OCI-LY1 (cell line): ENCODE measurements at regions not wholly inside any gene's neighbourhood (a gene's known extent, or its start where the extent isn't known, plus 50 kb on each side); places are given as distances from the start of the nearest gene placed in this dataset.

Experiments used
- H2AFZ ChIP-seq: fragments of 200-600 bp; sonication (generic), shearing (Covaris generic); 2 replicates; pipeline ENCODE4 v1.6.0; 2014; ENCODE audit warnings: antibody characterized with exemption, mild to moderate bottlenecking, low read length
- H3F3A ChIP-seq: fragments of 200-600 bp; sonication (generic), shearing (Covaris generic); 2 replicates; pipeline ENCODE4 v1.6.0; 2014; ENCODE audit warnings: mild to moderate bottlenecking, antibody characterized with exemption, low read length, moderate library complexity; ENCODE audit not compliant: insufficient read depth
- H3K27ac ChIP-seq: fragments of 200-600 bp; sonication (generic); 2 replicates; pipeline ENCODE4 v1.5.1; 2014; ENCODE audit warnings: low read length, mixed run types, mild to moderate bottlenecking, low read depth; ENCODE audit not compliant: poor library complexity, severe bottlenecking
- H3K27me3 ChIP-seq: fragments of 200-600 bp; sonication (generic); 2 replicates; pipeline ENCODE4 v1.6.0; 2014; ENCODE audit warnings: antibody characterized with exemption, mild to moderate bottlenecking, low read length, moderate library complexity; ENCODE audit not compliant: insufficient read depth
- H3K36me3 ChIP-seq: fragments of 200-600 bp; sonication (generic); 2 replicates; pipeline ENCODE4 v1.6.1; 2014; ENCODE audit warnings: mild to moderate bottlenecking, antibody characterized with exemption, low read length, moderate library complexity, mixed read lengths; ENCODE audit not compliant: insufficient read depth
- H3K4me1 ChIP-seq: fragments of 200-600 bp; sonication (generic); 2 replicates; pipeline ENCODE4 v1.5.1; 2014; ENCODE audit warnings: mild to moderate bottlenecking, low read length, moderate library complexity; ENCODE audit not compliant: insufficient read depth, severe bottlenecking
- H3K4me2 ChIP-seq: fragments of 200-600 bp; sonication (generic), shearing (Covaris generic); 2 replicates; pipeline ENCODE4 v1.6.1; 2014; ENCODE audit warnings: low read length
- H3K4me3 ChIP-seq: fragments of 200-600 bp; sonication (generic); 2 replicates; pipeline ENCODE4 v1.5.1; 2014; ENCODE audit warnings: low read length, low read depth, mild to moderate bottlenecking, mixed read lengths; ENCODE audit not compliant: poor library complexity, severe bottlenecking
- H3K79me2 ChIP-seq: fragments of 200-600 bp; shearing (Covaris generic); 2 replicates; pipeline ENCODE4 v1.6.1; 2016; ENCODE audit warnings: mixed run types, low read length, mixed read lengths; ENCODE audit not compliant: insufficient read depth
- H3K9ac ChIP-seq: fragments of 200-600 bp; sonication (generic), shearing (Covaris generic); 2 replicates; pipeline ENCODE4 v1.6.1; 2014; ENCODE audit warnings: mild to moderate bottlenecking, low read length, mixed read lengths
- H3K9me2 ChIP-seq: fragments of 200-600 bp; sonication (generic), shearing (Covaris generic); 2 replicates; pipeline ENCODE4 v1.6.1; 2014; ENCODE audit warnings: low read depth, mild to moderate bottlenecking, low read length, mixed read lengths
- H3K9me3 ChIP-seq: fragments of 200-600 bp; shearing (Covaris generic); 2 replicates; pipeline ENCODE4 v1.6.1; 2014; ENCODE audit warnings: low read length, mixed read lengths
- H4K20me1 ChIP-seq: fragments of 200-600 bp; sonication (generic), shearing (Covaris generic); 2 replicates; pipeline ENCODE4 v1.6.0; 2016; ENCODE audit warnings: mild to moderate bottlenecking, low read length; ENCODE audit not compliant: insufficient read depth
- EZH2 ChIP-seq: fragments of 200-600 bp; sonication (generic), shearing (Covaris generic); IDR thresholded peaks from 2 replicates; pipeline ENCODE4 v1.8.0; 2017; ENCODE audit warnings: borderline replicate concordance, mixed run types, mild to moderate bottlenecking, antibody characterized with exemption, low read length, moderate library complexity, mixed read lengths
- TF ChIP-seq, protein P1 (sequence below): fragments of 200-600 bp; sonication (generic), shearing (Covaris generic); IDR thresholded peaks from 2 replicates; pipeline ENCODE4 v1.5.1; 2017; ENCODE audit warnings: mild to moderate bottlenecking, antibody characterized with exemption, low read length, moderate library complexity, mixed read lengths

DNA sequence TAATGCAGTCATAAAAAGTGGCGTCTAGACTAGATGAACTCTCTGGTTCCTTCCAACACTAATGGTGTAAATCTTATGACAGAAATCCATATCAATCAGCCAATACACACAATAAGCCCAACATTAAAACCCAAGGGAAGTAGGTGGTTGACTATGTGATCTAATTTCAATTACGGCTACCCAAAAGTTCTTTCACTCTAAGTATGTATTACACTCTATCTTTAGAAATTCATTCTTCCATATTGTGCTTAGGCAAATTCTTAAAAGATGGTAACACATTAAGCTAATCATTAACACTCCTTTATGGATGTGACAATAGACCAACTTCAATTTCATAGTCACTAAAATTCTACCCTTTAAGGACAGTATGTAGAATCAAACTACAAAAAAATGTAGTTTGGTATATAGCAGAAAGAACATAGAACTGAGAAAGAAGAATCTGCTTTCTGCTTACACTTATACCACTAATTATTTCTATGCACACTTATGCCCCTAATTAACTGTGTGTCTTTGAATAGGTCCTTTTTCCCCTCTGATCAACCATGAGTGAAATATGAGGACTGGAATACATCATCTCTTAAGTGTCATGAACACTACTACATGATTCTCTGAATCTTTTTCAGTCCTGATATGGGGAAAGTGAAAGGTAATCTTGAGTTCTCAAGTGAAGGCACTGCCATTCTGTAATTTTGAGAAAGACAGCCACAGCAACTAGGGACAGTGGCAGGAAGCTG, 557.6 kb downstream of the IGSF11 start:
- Histone ChIP-seq H3K27me3 (no peaks in the 10 kb centered on the region), H3F3A (no peaks in the 10 kb centered on the region), H2AFZ (no peak overlapping the region), H3K9me3 (no peaks in the 10 kb centered on the region), H3K4me3 (no peak overlapping the region), H3K36me3 (no peaks in the 10 kb centered on the region), H3K9ac (no peak overlapping the region), H3K9me2 (no peaks in the 10 kb centered on the region), H4K20me1 (no peaks in the 10 kb centered on the region), H3K4me1 (no peaks in the 10 kb centered on the region), H3K4me2 (no peak overlapping the region), H3K79me2 (no peaks in the 10 kb centered on the region), H3K27ac (no peak overlapping the region)
- TF ChIP-seq, protein P1, sequence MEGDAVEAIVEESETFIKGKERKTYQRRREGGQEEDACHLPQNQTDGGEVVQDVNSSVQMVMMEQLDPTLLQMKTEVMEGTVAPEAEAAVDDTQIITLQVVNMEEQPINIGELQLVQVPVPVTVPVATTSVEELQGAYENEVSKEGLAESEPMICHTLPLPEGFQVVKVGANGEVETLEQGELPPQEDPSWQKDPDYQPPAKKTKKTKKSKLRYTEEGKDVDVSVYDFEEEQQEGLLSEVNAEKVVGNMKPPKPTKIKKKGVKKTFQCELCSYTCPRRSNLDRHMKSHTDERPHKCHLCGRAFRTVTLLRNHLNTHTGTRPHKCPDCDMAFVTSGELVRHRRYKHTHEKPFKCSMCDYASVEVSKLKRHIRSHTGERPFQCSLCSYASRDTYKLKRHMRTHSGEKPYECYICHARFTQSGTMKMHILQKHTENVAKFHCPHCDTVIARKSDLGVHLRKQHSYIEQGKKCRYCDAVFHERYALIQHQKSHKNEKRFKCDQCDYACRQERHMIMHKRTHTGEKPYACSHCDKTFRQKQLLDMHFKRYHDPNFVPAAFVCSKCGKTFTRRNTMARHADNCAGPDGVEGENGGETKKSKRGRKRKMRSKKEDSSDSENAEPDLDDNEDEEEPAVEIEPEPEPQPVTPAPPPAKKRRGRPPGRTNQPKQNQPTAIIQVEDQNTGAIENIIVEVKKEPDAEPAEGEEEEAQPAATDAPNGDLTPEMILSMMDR = no peak

DNA sequence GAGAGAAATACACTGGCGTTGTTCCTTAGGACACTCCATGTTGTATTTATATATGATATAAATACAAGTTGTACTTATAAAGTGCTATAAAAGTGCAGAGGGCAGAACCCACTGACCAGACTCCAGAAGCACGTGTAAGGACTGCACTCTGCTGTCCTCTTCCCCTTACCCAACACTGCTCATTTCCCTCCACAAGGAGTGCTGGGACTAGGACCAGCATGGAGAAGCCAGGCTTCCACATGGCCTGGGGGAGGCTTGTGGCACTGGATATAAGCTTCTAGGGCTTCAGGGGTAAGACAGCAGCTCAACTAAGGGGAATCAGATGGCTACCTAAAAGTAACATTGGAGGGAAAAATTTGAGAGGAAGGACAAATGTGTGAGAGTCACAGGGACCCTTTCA, 556.9 kb downstream of the IGSF11 start:
- Histone ChIP-seq H3K4me3 (no peak overlapping the region), H3F3A (no peaks in the 10 kb centered on the region), H2AFZ (no peak overlapping the region), H3K4me2 (no peak overlapping the region), H3K27ac (no peak overlapping the region), H4K20me1 (no peaks in the 10 kb centered on the region), H3K9me2 (no peaks in the 10 kb centered on the region), H3K4me1 (no peaks in the 10 kb centered on the region), H3K79me2 (no peaks in the 10 kb centered on the region), H3K36me3 (no peaks in the 10 kb centered on the region), H3K9me3 (no peaks in the 10 kb centered on the region), H3K27me3 (no peaks in the 10 kb centered on the region), H3K9ac (no peak overlapping the region)
- no peak for TF ChIP-seq EZH2
- TF ChIP-seq, protein P1 = no peak

DNA sequence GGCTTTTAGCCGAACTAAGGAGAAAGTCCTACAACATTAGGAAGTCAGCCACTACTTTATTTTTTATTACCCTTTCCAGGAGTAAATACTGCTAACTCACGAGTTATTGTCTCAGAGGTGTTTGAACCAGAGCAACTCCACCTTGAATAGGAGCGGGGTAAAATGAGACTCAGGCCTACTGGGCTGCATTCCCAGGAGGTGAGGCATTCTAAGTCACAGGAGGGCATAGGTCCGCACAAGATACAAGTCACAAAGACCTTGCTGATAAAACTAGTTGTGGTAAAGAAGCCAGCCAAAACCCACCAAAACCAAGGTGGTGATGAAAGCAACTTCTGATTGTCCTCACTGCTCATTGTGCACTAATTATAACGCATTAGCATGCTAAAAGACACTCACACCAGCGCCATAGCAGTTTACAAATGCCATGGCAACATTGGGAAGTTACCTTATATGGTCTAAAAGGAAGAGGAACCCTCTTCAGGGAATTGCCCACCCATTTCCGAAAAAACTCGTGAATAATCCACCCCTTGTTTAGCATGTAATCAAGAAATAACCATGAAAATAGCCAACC, 555.9 kb downstream of the IGSF11 start:
- H3K36me3 ChIP-seq = no peaks in the 10 kb centered on the region
- H3F3A ChIP-seq = no peaks in the 10 kb centered on the region
- no peaks in the 10 kb centered on the region for H3K79me2 ChIP-seq
- no peaks in the 10 kb centered on the region for H3K4me1 ChIP-seq
- TF ChIP-seq, protein P1 = no peak
- TF ChIP-seq EZH2 = no peak
- no peak overlapping the region for H3K9ac ChIP-seq
- H3K9me2 ChIP-seq = no peaks in the 10 kb centered on the region
- no peaks in the 10 kb centered on the region for H4K20me1 ChIP-seq
- no peaks in the 10 kb centered on the region for H3K27me3 ChIP-seq
- no peak overlapping the region for H3K4me3 ChIP-seq
- H3K27ac ChIP-seq = no peak overlapping the region
- no peak overlapping the region for H3K4me2 ChIP-seq
- no peak overlapping the region for H2AFZ ChIP-seq
- H3K9me3 ChIP-seq = no peaks in the 10 kb centered on the region
